ENCODE measurements at regions not wholly inside any gene's neighbourhood (a gene's known extent, or its start where the extent isn't known, plus 50 kb on each side); places are given as distances from the start of the nearest gene placed in this dataset.

- no peak for DNase-seq
These were observed 648.8 kb downstream of the ARL4A start for GRCh38 chr7:13336227-13336626.

- DNase-seq, result no peak
These were observed 636.8 kb downstream of the ETV1 start for GRCh38 chr7:13352677-13353076.

- DNase-seq, result no peak
These were observed 629.8 kb downstream of the ETV1 start for GRCh38 chr7:13359656-13360055.

- DNase-seq, result no peak
These were observed 602.7 kb downstream of the ETV1 start for GRCh38 chr7:13386741-13387140.

- DNase-seq, result no peak
These were observed 581.6 kb downstream of the ETV1 start for GRCh38 chr7:13407911-13408310.

GRCh38 chr7:13411151-13411550 lies 578.3 kb downstream of the ETV1 start:
- DNase-seq, result no peak

GRCh38 chr7:13411636-13412035 lies 577.8 kb downstream of the ETV1 start:
- DNase-seq, result no peak

GRCh38 chr7:13414181-13414580 lies 575.3 kb downstream of the ETV1 start:
- no peak for DNase-seq

GRCh38 chr7:13414661-13415107 lies 574.8 kb downstream of the ETV1 start:
- peak; percentile 5 for DNase-seq

GRCh38 chr7:13416071-13416470 lies 573.4 kb downstream of the ETV1 start:
- no peak for DNase-seq

GRCh38 chr7:13416544-13416943 lies 572.9 kb downstream of the ETV1 start:
- no peak for DNase-seq

GRCh38 chr7:13420726-13421125 lies 568.7 kb downstream of the ETV1 start:
- DNase-seq, result no peak

GRCh38 chr7:13421776-13422175 lies 567.7 kb downstream of the ETV1 start:
- no peak for DNase-seq

- no peak for DNase-seq
These were observed 555.5 kb downstream of the ETV1 start for GRCh38 chr7:13433946-13434345.

GRCh38 chr7:13442226-13442625 lies 547.2 kb downstream of the ETV1 start:
- DNase-seq, result no peak

- DNase-seq, result no peak
These were observed 541.8 kb downstream of the ETV1 start for GRCh38 chr7:13447637-13448036.

GRCh38 chr7:13448243-13448642 lies 541.2 kb downstream of the ETV1 start:
- no peak for DNase-seq

GRCh38 chr7:13449460-13449859 lies 540.0 kb downstream of the ETV1 start:
- no peak for DNase-seq

GRCh38 chr7:13454916-13455592 lies 534.4 kb downstream of the ETV1 start:
- no peak for DNase-seq

- DNase-seq, result no peak
These were observed 531.7 kb downstream of the ETV1 start for GRCh38 chr7:13457790-13458189.

- DNase-seq, result no peak
These were observed 522.5 kb downstream of the ETV1 start for GRCh38 chr7:13466874-13467547.

GRCh38 chr7:13476881-13477444 lies 512.5 kb downstream of the ETV1 start:
- DNase-seq, result no peak

GRCh38 chr7:13489386-13489785 lies 500.1 kb downstream of the ETV1 start:
- DNase-seq, result no peak

GRCh38 chr7:13496976-13497375 lies 492.5 kb downstream of the ETV1 start:
- DNase-seq, result no peak
